K562 (cell line): ENCODE measurements at regions not wholly inside any gene's neighbourhood (a gene's known extent, or its start where the extent isn't known, plus 50 kb on each side); places are given as distances from the start of the nearest gene placed in this dataset.

Experiments
- CC2D1A ChIP-seq: fragments of 450-650 bp; IDR thresholded peaks from 2 replicates; pipeline ENCODE4 v1.6.1; 2017; ENCODE audit warnings: mild to moderate bottlenecking
- DDX20 ChIP-seq: fragments of 450-650 bp; IDR thresholded peaks from 2 replicates; pipeline ENCODE4 v1.6.1; 2016; ENCODE audit warnings: missing genetic modification characterization, low read depth, mild to moderate bottlenecking, missing compliant biosample characterization, moderate library complexity
- DIDO1 ChIP-seq: fragments of 450-650 bp; IDR thresholded peaks from 2 replicates; pipeline ENCODE4 v1.6.1; 2016; ENCODE audit warnings: low read depth, missing biosample characterization, missing genetic modification characterization
- FOXK1 ChIP-seq: sonication (generic); formaldehyde crosslinking; IDR thresholded peaks from 2 replicates; pipeline ENCODE4 v1.8.0; 2022; ENCODE audit warnings: missing genetic modification reagents, mild to moderate bottlenecking, borderline replicate concordance
- HNRNPL ChIP-seq: fragments of 200-400 bp; formaldehyde crosslinking; IDR thresholded peaks from 2 replicates; pipeline ENCODE4 v1.6.1; 2017; ENCODE audit warnings: low read depth, mild to moderate bottlenecking, low read length
- ILK ChIP-seq: fragments of 450-650 bp; IDR thresholded peaks from 2 replicates; pipeline ENCODE4 v1.6.1; 2016; ENCODE audit warnings: missing genetic modification characterization, low read depth, mild to moderate bottlenecking, missing compliant biosample characterization, moderate library complexity, borderline replicate concordance
- JUND ChIP-seq, 2 experiments: IDR thresholded peaks; 2 replicates in 1 of 2; 3 replicates in 1 of 2; pipeline ENCODE4 v1.6.1; 2011; ENCODE audit warnings: borderline replicate concordance in 2 of 2, low read depth in 2 of 2, low read length in 2 of 2, improper control_type of control experiment in 1 of 2, missing biosample characterization in 1 of 2, missing genetic modification characterization in 1 of 2, missing genetic modification reagents in 1 of 2
- KDM4B ChIP-seq, 2 experiments: fragments of 450-650 bp in 1 of 2; sonication (generic) in 1 of 2; IDR thresholded peaks; 2 replicates each; pipeline ENCODE4 v1.6.1; 2016 to 2017; ENCODE audit warnings: borderline replicate concordance in 2 of 2, antibody characterized with exemption in 1 of 2, low read depth in 1 of 2, mild to moderate bottlenecking in 1 of 2
- L3MBTL2 ChIP-seq: fragments of 450-650 bp; IDR thresholded peaks from 2 replicates; pipeline ENCODE4 v1.6.1; 2016; ENCODE audit warnings: mild to moderate bottlenecking, moderate library complexity
- SLC30A9 ChIP-seq: fragments of 250-450 bp; sonication (Bioruptor Pico); IDR thresholded peaks from 2 replicates; pipeline ENCODE4 v1.8.0; 2022; ENCODE audit warnings: mild to moderate bottlenecking, moderate library complexity
- TSHZ1 ChIP-seq: fragments of 250-450 bp; sonication (Bioruptor Pico); IDR thresholded peaks from 2 replicates; pipeline ENCODE4 v1.4.0; 2020; ENCODE audit warnings: mild to moderate bottlenecking, moderate library complexity
- ZFP30 ChIP-seq: fragments of 250-450 bp; sonication (Bioruptor Pico); IDR thresholded peaks from 2 replicates; pipeline ENCODE4 v1.8.0; 2022; ENCODE audit warnings: moderate library complexity, mild to moderate bottlenecking, inconsistent platforms, borderline replicate concordance
- ZNF696 ChIP-seq: fragments of 250-450 bp; sonication (Bioruptor Pico); conservative IDR thresholded peaks from 2 replicates; pipeline ENCODE4 v1.4.0; 2020; ENCODE audit warnings: mild to moderate bottlenecking, moderate library complexity
- ZNF778 ChIP-seq: fragments of 450-650 bp; formaldehyde crosslinking; IDR thresholded peaks from 2 replicates; pipeline ENCODE4 v1.4.0; 2020; ENCODE audit warnings: mild to moderate bottlenecking, moderate library complexity
- TF ChIP-seq, protein P1 (sequence below): fragments of 250-450 bp; sonication (Bioruptor Pico); IDR thresholded peaks from 2 replicates; pipeline ENCODE4 v1.4.0; 2020; ENCODE audit warnings: mild to moderate bottlenecking
- TF ChIP-seq, protein P2 (sequence below): IDR thresholded peaks from 3 replicates; pipeline ENCODE4 v1.6.1; 2011; ENCODE audit warnings: borderline replicate concordance, mild to moderate bottlenecking, moderate library complexity; ENCODE audit not compliant: insufficient read length; ENCODE audit errors: extremely low read depth
- TF ChIP-seq, protein P3 (sequence below), 2 experiments: fragments of 450-650 bp; IDR thresholded peaks; 2 replicates each; pipeline ENCODE4 v1.6.1; 2016

- TF ChIP-seq TSHZ1 (CRISPR knock-in tag) (no peak), HNRNPL (no peak), JUND (IDR thresholded peaks at IDR 0.05; ENCODE audit: borderline replicate concordance, low read depth, low read length) (no peak), JUND (tag; IDR thresholded peaks at IDR 0.05; ENCODE audit: borderline replicate concordance, low read depth, low read length) (no peak), ZNF696 (CRISPR knock-in tag) (no peak), ILK (tag) (no peak), SLC30A9 (CRISPR knock-in tag) (no peak), ZFP30 (CRISPR knock-in tag) (no peak), DDX20 (tag) (no peak), CC2D1A (no peak), FOXK1 (CRISPR knock-in tag) (no peak), ZNF778 (CRISPR knock-in tag) (no peak), L3MBTL2 (peak; percentile 30; the same call in 1 of the 2 replicates), KDM4B (IDR thresholded peaks at IDR 0.05; ENCODE audit: borderline replicate concordance in 2 of 2, low read depth in 1 of 2) (no peak), DIDO1 (no peak)
- TF ChIP-seq, protein P1, sequence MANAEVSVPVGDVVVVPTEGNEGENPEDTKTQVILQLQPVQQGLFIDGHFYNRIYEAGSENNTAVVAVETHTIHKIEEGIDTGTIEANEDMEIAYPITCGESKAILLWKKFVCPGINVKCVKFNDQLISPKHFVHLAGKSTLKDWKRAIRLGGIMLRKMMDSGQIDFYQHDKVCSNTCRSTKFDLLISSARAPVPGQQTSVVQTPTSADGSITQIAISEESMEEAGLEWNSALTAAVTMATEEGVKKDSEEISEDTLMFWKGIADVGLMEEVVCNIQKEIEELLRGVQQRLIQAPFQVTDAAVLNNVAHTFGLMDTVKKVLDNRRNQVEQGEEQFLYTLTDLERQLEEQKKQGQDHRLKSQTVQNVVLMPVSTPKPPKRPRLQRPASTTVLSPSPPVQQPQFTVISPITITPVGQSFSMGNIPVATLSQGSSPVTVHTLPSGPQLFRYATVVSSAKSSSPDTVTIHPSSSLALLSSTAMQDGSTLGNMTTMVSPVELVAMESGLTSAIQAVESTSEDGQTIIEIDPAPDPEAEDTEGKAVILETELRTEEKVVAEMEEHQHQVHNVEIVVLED (CRISPR knock-in tag) = no peak
- TF ChIP-seq, protein P2, sequence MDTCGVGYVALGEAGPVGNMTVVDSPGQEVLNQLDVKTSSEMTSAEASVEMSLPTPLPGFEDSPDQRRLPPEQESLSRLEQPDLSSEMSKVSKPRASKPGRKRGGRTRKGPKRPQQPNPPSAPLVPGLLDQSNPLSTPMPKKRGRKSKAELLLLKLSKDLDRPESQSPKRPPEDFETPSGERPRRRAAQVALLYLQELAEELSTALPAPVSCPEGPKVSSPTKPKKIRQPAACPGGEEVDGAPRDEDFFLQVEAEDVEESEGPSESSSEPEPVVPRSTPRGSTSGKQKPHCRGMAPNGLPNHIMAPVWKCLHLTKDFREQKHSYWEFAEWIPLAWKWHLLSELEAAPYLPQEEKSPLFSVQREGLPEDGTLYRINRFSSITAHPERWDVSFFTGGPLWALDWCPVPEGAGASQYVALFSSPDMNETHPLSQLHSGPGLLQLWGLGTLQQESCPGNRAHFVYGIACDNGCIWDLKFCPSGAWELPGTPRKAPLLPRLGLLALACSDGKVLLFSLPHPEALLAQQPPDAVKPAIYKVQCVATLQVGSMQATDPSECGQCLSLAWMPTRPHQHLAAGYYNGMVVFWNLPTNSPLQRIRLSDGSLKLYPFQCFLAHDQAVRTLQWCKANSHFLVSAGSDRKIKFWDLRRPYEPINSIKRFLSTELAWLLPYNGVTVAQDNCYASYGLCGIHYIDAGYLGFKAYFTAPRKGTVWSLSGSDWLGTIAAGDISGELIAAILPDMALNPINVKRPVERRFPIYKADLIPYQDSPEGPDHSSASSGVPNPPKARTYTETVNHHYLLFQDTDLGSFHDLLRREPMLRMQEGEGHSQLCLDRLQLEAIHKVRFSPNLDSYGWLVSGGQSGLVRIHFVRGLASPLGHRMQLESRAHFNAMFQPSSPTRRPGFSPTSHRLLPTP = no peak
- TF ChIP-seq, protein P3, sequence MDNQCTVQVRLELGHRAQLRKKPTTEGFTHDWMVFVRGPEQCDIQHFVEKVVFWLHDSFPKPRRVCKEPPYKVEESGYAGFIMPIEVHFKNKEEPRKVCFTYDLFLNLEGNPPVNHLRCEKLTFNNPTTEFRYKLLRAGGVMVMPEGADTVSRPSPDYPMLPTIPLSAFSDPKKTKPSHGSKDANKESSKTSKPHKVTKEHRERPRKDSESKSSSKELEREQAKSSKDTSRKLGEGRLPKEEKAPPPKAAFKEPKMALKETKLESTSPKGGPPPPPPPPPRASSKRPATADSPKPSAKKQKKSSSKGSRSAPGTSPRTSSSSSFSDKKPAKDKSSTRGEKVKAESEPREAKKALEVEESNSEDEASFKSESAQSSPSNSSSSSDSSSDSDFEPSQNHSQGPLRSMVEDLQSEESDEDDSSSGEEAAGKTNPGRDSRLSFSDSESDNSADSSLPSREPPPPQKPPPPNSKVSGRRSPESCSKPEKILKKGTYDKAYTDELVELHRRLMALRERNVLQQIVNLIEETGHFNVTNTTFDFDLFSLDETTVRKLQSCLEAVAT (IDR thresholded peaks at IDR 0.05) = no peak
Observed at GRCh38 chr2:216932863-216933548, 73.1 kb upstream of the TNP1 start (continued).
